Ascending aorta (tissue), 2 donors: ENCODE measurements at regions not wholly inside any gene's neighbourhood (a gene's known extent, or its start where the extent isn't known, plus 50 kb on each side); places are given as distances from the start of the nearest gene placed in this dataset.

Experiments used
- DNase-seq, 2 donors: peaks; one replicate each; pipeline ENCODE4 v3.0.0-alpha.2; 2019; ENCODE audit warnings: low spot score in 2 of 2
- H3K27ac ChIP-seq, 2 donors: fragments of 200-600 bp; sonication (generic); one replicate each; pipeline ENCODE4 v1.5.1; 2016 to 2017; ENCODE audit warnings: mild to moderate bottlenecking in 1 of 2
- H3K27me3 ChIP-seq: fragments of 200-600 bp; sonication (generic); one replicate; pipeline ENCODE4 v1.5.1; 2017
- H3K36me3 ChIP-seq, 2 donors: fragments of 200-600 bp; sonication (generic); one replicate each; pipeline ENCODE4 v1.5.1; 2016
- H3K4me1 ChIP-seq, 2 donors: fragments of 200-600 bp; sonication (generic); one replicate each; pipeline ENCODE4 v1.5.1; 2016 to 2017; ENCODE audit warnings: mild to moderate bottlenecking in 1 of 2
- H3K4me3 ChIP-seq, 2 donors: fragments of 200-600 bp; sonication (generic); one replicate each; pipeline ENCODE4 v1.5.1; 2016 to 2017; ENCODE audit warnings: mild to moderate bottlenecking in 1 of 2
- H3K9me3 ChIP-seq, 2 donors: fragments of 200-600 bp; sonication (generic); one replicate each; pipeline ENCODE4 v1.5.1; 2016
- intact Hi-C: fragments of 100-400 bp; cut with DNase I; formaldehyde crosslinking; loops from one replicate; pipeline ENCODE4 v1.15.1; 2023
- TF ChIP-seq, protein P1 (sequence below), 3 experiments: fragments of 200-600 bp in 2 of 3; fragments of 450-650 bp in 1 of 3; sonication (generic) in 2 of 3; IDR thresholded peaks; one replicate each; pipeline ENCODE4 v1.5.1; 2016 to 2019; ENCODE audit warnings: antibody characterized with exemption in 3 of 3, mild to moderate bottlenecking in 1 of 3, moderate library complexity in 1 of 3

DNA sequence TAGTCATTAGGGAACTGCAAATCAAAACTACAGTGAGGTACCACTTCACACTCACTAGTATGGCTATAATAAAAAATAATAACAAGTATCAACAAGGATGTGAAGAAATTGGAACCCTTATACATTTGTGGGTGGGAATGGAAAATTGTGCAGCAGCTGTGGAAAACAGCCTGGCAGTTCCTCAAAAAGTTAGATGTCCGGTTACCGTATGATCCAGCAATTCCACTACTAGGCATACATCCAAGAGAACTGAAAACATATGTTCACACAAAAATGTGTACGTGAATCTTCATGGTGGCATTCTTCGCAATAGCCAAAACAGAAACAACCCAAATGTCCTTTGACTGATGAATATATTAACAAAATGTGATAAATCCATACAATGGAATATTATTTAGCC lies 187.9 kb upstream of the LYSMD4 start:
- no peaks in the 10 kb centered on the region for H3K9me3 ChIP-seq
- peaks cover 0 to 4% of the 10 kb centered on the region in 2 donors for H3K4me1 ChIP-seq
- no peak for DNase-seq
- no peaks in the 10 kb centered on the region for H3K27me3 ChIP-seq
- H3K36me3 ChIP-seq, result no peaks in the 10 kb centered on the region
- intact Hi-C loops, result no loop called here
- no peak overlapping the region for H3K27ac ChIP-seq
- TF ChIP-seq, protein P1, sequence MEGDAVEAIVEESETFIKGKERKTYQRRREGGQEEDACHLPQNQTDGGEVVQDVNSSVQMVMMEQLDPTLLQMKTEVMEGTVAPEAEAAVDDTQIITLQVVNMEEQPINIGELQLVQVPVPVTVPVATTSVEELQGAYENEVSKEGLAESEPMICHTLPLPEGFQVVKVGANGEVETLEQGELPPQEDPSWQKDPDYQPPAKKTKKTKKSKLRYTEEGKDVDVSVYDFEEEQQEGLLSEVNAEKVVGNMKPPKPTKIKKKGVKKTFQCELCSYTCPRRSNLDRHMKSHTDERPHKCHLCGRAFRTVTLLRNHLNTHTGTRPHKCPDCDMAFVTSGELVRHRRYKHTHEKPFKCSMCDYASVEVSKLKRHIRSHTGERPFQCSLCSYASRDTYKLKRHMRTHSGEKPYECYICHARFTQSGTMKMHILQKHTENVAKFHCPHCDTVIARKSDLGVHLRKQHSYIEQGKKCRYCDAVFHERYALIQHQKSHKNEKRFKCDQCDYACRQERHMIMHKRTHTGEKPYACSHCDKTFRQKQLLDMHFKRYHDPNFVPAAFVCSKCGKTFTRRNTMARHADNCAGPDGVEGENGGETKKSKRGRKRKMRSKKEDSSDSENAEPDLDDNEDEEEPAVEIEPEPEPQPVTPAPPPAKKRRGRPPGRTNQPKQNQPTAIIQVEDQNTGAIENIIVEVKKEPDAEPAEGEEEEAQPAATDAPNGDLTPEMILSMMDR (IDR thresholded peaks at IDR 0.05), result no peak
- no peak overlapping the region for H3K4me3 ChIP-seq

DNA sequence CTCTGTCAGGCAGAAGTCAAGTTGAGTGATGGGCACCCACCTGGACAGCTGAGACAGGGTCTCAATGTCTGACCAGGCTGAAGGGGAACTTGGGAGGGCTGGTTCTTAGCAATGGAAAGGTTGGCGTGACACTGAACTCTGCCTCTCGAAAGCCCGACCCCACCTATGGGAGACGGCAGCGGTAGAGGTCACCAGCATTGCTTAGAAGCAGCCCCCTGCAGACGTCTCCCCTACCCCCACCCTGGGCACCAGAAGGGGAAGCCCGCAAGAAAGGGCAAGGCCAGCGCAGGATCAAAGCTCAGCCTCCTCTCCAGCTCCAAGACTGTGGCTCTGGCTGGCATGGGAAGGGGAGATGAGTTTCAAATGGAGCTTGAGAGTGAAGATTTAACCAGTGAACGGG lies 184.8 kb upstream of the LYSMD4 start:
- no peaks in the 10 kb centered on the region for H3K36me3 ChIP-seq
- no peaks in the 10 kb centered on the region for H3K27me3 ChIP-seq
- H3K4me3 ChIP-seq, result no peak overlapping the region
- intact Hi-C loops, result no loop called here
- H3K27ac ChIP-seq, result no peak overlapping the region
- no peaks in the 10 kb centered on the region for H3K9me3 ChIP-seq
- TF ChIP-seq, protein P1 (IDR thresholded peaks at IDR 0.05), result no peak
- H3K4me1 ChIP-seq, result no peaks in the 10 kb centered on the region
- no peak for DNase-seq

DNA sequence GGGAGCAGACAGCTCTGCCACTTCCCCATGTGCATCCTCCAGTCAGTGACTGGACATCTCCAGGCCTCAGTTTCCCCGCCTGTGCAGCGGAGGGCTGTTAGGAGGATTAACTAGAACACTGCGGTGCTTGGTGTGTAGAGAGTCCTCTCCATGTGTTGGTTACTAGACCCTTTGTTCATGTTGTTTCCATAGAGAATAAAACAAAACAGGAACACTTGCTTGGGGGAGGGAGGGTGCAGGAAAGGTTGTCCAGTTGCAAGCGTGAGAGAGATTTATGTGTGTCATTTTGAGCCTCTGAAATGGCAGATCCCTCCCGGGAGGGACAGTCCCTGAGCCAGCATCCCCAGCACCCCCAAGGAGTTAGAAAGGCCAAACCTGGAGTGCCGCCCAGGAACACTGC lies 184.0 kb upstream of the LYSMD4 start:
- intact Hi-C loops, result no loop called here
- no peak overlapping the region for H3K27ac ChIP-seq
- H3K4me3 ChIP-seq, result no peak overlapping the region
- H3K4me1 ChIP-seq, result no peaks in the 10 kb centered on the region
- no peaks in the 10 kb centered on the region for H3K9me3 ChIP-seq
- TF ChIP-seq, protein P1 (IDR thresholded peaks at IDR 0.05), result no peak
- no peak for DNase-seq
- H3K27me3 ChIP-seq, result no peaks in the 10 kb centered on the region
- H3K36me3 ChIP-seq, result no peaks in the 10 kb centered on the region

DNA sequence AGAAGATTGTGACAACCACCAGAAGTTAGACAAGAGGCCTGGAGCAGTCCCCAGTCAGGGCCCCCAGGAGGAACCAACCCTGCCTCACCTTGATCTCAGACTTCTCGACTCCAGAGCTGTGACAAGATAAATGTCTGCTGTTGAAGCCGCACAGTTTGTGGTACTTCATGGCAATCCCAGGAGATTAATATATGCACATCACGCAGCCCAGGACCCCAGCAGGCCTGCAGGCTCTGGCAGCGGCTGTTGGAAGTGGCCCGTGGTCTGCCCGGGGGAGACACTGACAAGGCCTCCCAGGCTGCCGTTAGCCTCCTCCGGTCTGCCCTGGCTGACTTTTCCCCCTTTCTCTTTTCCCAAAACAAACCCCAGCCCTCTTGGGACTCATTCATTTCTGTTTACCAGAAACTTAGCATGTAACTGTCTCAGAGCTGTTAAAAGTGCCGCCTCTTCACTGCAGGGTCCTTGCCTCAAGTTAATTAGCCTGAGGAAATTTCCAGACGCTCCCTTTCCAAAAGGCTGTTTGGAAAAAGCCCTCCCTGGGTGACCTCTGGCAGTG lies 183.5 kb upstream of the LYSMD4 start:
- H3K4me3 ChIP-seq, result no peak overlapping the region
- TF ChIP-seq, protein P1 (IDR thresholded peaks at IDR 0.05), result no peak
- no peak overlapping the region for H3K27ac ChIP-seq
- no peaks in the 10 kb centered on the region for H3K27me3 ChIP-seq
- no peaks in the 10 kb centered on the region for H3K4me1 ChIP-seq
- no peaks in the 10 kb centered on the region for H3K36me3 ChIP-seq
- H3K9me3 ChIP-seq, result no peaks in the 10 kb centered on the region
- intact Hi-C loops, result no loop called here
- DNase-seq, result no peak

DNA sequence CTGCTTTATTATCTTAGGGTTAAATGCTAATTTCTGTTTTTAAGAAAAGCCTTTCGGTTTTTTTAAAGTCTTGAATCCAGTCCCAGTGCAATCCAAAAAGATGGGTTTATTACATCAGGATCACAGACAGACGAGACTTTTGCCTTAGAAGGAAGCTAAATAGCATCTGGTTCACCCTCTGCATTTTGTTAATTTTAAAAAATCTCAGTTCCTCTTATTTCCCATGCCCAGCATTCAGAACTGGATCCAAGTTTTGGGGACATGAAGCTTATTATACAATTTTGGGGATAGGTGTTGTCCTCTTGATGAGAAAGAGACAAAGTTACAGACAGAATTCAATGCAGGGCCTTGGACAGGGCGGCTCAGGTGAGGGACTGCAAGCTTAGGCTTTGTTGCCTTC lies 181.5 kb upstream of the LYSMD4 start:
- H3K4me1 ChIP-seq, result no peaks in the 10 kb centered on the region
- H3K9me3 ChIP-seq, result no peaks in the 10 kb centered on the region
- TF ChIP-seq, protein P1 (IDR thresholded peaks at IDR 0.05), result no peak
- no peak overlapping the region for H3K27ac ChIP-seq
- H3K4me3 ChIP-seq, result no peak overlapping the region
- intact Hi-C loops, result no loop called here
- DNase-seq, result no peak
- H3K36me3 ChIP-seq, result no peaks in the 10 kb centered on the region
- H3K27me3 ChIP-seq, result no peaks in the 10 kb centered on the region

DNA sequence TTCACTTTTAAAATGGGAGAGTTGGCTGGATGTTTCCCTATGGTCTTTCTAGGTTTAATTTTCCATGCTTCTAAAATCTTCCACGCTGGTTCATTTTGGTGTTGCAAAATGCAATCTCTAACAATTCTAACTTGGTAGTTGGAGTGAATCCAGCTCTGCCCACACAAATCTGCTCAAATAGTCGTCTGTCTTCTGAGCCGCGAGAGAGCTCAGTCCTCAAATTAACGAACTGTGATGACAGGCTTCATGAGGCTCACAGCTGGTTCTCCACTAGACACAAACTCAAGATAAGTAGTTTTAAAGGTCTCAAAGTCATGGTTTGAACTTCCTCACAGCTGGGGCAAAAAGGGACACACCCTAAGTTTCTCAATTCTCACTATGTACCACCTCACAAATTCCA lies 178.6 kb upstream of the LYSMD4 start:
- Histone ChIP-seq H3K4me3 (no peak overlapping the region), H3K9me3 (no peaks in the 10 kb centered on the region), H3K4me1 (no peaks in the 10 kb centered on the region), H3K27me3 (no peaks in the 10 kb centered on the region), H3K27ac (no peak overlapping the region), H3K36me3 (no peaks in the 10 kb centered on the region)
- TF ChIP-seq, protein P1 (IDR thresholded peaks at IDR 0.05), result no peak
- no peak for DNase-seq
- intact Hi-C loops, result no loop called here
